HG02588 (cell line): ENCODE measurements at regions not wholly inside any gene's neighbourhood (a gene's known extent, or its start where the extent isn't known, plus 50 kb on each side); places are given as distances from the start of the nearest gene placed in this dataset.
"Not testable (repeated sequence)": the region's sequence is repeated elsewhere in the genome, so short reads cannot be mapped to it uniquely, and the experiment has no call there.

Source experiments
- ATAC-seq: cut with Tn5 transposase; IDR thresholded peaks from one replicate; pipeline ENCODE4 v1.9.1; 2021; ENCODE audit warnings: mild to moderate bottlenecking, moderate library complexity; ENCODE audit not compliant: unreplicated experiment

DNA sequence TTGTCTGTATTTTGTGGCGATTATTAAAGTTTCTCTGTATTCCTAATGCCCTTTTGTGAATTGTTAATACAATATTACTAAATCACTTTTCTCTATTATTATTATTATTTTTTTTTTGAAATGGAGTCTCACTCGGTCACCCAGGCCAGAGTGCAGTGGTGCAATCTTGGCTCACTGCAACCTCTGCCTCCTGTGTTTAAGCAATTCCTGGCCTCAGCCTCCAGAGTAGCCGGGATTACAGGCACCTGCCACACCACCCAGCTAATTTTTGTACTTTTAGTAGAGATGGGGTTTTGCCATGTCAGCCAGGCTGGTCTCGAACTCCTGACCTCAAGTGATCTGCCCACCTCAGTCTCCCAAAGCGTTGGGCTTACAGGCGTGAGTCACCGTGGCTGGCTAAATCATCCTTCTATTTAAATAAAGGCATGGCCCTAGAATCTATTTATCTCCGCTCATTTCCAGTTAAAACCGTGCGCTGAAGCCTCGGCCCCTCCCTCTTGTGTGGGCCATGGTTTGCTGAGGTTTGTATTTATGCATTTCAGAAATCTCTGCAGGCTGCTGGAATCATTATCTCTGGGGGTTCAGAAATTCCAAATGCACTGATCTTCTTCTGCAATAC lies 1136.4 kb upstream of the TMEM132C start:
- ATAC-seq: no peak

- ATAC-seq: no peak
These were observed 1133.2 kb upstream of the TMEM132C start for GRCh38 chr12:127133675-127134335.

DNA sequence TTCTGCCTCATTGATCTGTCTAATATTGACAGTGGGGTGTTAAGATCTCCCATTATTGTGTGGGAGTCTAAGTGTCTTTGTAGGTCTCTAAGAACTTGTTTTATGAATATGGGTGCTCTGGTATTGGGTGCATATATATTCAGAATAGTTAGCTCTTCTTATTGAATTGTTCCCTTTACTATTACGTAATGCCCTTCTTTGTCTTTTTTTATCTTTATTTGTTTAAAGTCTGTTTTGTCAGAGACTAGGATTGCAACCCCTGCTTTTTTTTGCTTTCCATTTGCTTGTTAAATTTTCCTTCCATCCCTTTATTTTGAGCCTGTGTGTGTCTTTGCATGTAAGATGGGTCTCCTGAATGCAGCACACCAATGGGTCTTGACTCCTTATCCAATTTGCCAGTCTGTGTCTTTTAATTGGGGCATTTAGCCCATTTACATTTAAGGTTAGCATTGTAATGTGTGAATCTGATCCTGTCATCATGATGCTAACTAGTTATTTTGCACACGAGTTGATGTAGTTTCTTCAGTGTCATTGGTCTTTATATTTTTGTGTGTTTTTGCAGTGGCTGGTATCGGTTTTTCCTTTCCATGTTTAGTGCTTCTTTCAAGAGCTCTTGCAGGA lies 1126.0 kb upstream of the TMEM132C start:
- ATAC-seq: not testable (repeated sequence)

GRCh38 chr12:127143020-127143419 lies 1124.0 kb upstream of the TMEM132C start:
- ATAC-seq: no peak

GRCh38 chr12:127144770-127145169 lies 1122.2 kb upstream of the TMEM132C start:
- ATAC-seq: no peak

DNA sequence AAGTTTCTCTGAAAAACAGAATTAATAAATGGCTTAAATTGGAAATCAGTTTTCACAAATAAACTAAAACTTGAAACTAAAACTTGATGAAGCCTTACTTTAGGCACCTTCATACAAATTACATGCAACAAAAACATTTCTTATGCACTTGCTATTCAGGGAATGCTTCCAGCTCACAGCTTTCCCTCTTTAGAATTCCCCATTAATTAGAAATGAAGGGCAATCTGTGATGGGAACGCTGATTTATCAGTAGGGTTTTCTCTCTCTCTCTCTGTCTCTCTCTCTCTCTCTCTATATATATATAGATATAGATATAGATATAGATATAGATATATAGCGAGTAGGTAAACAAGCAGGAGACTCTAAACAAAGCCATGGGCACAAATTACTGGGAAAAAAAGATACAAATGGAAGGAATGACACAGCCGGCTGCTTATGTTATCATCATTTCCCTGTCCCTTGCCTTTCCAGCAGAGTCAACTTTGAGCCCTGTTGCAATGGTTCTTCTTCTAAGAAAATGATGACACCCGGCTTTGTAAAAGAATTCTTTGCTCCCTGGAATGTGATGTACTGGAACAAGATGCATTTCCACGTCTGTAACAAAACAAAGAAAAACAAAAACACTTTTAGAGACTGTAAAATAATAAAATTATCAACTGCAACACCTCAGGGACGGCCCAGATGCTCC lies 1121.6 kb upstream of the TMEM132C start:
- ATAC-seq: no peak

DNA sequence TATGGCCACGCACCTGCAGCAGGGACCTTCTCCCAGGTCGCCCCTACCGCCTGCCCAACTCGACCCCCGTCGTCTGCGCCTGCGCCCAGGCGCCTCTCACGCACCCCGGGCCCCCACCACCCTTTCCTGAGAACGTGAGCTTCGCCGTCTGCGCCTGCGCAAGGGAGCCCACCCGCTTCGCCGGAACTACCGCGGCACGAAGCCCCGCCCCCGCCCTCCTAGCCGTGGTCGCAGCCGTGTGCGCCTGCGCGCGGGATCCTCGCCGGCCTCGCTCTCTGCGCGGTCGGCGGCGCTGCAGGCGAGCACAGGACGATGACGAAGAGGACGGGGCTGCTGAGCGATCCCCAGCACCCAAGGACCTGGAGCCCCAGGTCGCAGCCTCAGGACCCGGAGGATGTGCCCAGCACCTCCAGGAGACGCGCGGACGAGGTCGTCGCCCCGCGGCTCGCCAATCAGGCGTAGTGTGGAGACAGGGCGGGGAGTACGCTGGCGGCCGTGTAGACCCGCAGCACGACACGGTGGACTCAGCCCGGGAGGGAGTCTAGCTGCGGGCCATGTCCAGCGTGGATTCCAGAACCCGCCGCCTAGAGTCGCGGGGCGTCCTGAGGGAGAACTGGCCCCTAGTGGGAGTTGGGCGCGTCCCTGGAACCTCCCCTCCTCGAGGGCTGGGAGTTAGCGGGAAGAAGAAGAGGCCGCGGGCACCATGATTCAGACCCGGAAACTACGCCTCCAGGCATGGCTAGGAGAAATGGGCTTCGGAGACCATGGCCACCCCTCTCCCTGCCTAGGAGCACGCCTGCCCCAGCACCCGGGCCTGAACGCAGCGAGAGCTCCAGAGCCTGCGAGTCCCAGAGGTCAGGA lies 1120.8 kb upstream of the TMEM132C start:
- no peak for ATAC-seq

DNA sequence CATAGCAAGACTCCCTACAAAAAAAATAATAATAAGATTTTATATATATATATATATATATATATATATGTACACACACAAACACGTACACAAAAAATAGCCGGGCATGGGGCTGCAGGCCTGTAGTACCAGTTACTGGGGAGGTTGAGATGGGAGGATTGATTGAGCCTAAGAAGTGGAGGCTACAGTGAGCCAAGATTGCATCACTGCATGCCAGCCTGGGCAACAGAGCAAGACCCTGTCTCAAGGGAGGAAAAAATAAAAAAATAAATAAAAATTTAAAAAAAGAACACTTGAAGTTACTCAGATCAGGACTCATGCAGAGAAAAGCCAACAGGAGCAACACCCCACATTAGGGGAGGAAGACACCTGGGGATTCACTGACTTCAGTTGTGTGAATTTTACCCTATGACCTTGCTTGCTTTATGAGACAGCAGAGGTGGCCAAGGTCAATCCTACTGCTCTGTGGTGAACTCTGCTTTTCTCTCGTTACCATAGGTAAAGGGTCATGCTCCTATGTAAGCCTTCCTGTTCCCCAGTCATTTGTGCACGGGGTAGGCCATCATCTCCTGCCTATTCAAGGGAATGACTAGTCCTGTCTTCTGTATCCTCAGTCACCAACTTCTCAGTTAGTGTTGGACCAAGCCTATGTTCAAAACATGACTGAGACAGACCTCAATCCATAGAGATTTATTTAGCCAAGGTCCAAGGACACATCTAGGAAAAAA lies 1119.8 kb upstream of the TMEM132C start:
- no peak for ATAC-seq

- ATAC-seq: no peak
These were observed 1119.2 kb upstream of the TMEM132C start for GRCh38 chr12:127147724-127148123.

- no peak for ATAC-seq
These were observed 1118.7 kb upstream of the TMEM132C start for GRCh38 chr12:127148318-127148717.

DNA sequence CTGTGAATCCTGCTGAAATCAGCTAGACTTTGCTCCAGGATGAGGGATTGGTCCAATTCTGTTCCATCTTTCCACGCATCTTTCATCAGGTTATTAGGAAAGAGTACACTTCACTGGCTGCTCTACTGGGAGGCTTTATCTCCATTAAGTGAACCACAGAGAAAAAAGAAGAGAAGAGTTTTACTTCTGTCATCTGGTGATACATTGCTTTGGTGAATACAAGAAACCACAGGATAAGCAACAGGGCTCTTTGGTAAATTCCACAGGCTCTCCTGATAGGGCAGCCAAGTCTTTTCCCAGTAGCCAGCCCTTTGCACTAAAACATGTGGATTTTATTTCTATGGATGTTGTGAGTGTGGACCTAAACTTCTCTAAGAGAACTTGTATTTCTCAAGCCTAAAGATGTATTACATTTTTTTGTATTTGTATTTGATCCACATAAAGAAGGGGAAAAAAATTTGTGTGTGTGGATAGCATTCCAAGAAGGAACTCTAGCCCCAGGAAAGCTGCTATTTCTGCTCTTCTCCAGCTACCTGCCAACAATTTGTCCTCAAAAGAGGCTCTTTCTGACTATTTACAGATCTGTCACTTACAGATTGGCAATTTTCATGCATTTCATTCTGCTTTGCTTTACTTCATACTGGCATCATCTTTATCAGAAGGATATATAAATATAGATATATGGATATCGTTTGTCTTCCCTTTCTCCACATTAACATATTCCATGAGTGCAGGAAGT lies 1117.6 kb upstream of the TMEM132C start:
- ATAC-seq: no peak

DNA sequence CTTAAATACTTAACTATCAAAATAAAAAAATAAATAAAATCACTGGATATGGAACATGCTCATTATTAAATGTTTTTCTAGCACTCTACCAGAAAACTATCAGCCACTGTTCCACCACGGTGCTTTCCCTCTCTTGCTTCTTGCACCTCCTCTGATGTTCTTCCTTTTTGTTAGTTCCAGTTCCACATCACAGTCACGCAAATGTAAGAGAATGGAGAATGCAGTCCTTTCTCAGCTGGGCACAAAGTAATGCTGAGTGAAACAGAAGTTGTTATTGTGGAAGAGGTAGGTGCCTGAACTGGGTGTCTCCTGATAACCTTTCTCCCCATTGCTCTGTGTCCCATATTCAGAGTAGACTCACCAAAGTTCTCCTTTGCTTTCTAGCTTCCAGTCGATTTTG lies 1116.9 kb upstream of the TMEM132C start:
- no peak for ATAC-seq

GRCh38 chr12:127150479-127150878 lies 1116.5 kb upstream of the TMEM132C start:
- no peak for ATAC-seq

DNA sequence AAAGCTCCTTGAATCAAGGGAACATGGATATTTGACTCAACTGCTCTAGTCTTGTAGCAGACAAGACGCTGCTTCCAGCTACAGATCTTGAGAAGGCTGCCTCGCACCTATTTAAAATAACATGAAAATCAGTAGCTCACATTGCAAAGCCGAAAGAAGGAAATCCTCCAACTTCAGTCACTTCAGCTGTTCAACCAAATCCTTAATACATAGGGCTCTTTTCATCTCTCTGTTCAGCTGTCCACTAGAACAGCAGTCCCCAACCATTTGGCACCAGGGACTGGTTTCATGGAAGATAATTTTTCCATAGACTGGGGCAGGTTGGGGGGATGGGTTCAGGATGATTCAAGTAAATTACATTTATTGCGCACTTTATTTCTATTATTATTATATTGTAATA lies 1116.0 kb upstream of the TMEM132C start:
- no peak for ATAC-seq

GRCh38 chr12:127153996-127154395 lies 1113.0 kb upstream of the TMEM132C start:
- ATAC-seq: no peak

- not testable (repeated sequence) for ATAC-seq
These were observed 1112.1 kb upstream of the TMEM132C start for GRCh38 chr12:127154830-127155229.

- ATAC-seq: not testable (repeated sequence)
These were observed 1110.9 kb upstream of the TMEM132C start for GRCh38 chr12:127155935-127156619.

DNA sequence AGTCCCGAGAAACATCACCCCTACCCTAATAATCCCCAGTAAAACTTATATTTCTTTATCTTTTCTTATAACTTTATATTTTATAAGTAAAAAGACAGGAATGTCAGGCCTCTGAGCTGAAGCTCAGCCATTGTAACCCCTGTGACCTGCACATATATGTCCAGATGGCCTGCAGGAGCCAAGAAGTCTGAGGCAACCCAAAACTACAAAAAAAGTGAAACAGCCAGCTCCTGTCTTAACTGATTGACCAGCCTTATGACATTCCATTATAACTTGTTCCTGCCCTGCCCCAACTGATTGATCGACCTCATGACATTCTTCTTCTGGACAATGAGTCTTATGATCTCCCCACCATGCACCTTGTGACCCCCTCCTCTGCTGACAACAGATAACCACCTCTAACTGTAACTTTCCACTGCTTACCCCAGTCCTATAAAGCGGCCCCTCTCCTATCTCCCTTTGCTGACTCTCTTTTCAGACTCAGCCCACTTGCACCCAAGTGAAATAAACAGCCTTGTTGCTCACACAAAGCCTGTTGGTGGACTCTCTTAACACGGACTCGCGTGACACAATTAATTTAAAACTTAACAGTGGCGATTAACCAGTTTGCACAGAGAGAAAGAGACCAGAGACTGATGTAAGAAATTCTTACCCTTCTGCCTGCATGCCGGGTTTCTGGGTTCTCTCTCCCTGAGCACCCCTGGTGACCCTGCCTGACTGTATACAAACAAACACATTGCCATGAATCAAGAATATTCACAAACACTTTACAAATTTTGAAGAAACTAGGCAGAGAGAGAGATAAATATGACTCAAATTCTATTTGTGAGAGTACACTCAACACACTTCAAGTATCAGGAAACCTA lies 1109.2 kb upstream of the TMEM132C start:
- not testable (repeated sequence) for ATAC-seq
